EH (cell line): ENCODE measurements at regions not wholly inside any gene's neighbourhood (a gene's known extent, or its start where the extent isn't known, plus 50 kb on each side); places are given as distances from the start of the nearest gene placed in this dataset.
"Not testable (repeated sequence)": the region's sequence is repeated elsewhere in the genome, so short reads cannot be mapped to it uniquely, and the experiment has no call there.

Source experiments
- DNase-seq: peaks from one replicate; pipeline ENCODE4 v3.0.0-alpha.2; 2015; ENCODE audit warnings: low read depth

GRCh38 chr6:15769511-15770018 is 106.7 kb upstream of the DTNBP1 start:
- peak; percentile 18 for DNase-seq

- DNase-seq, result no peak
These were observed 106.2 kb upstream of the DTNBP1 start for GRCh38 chr6:15768999-15769398.

GRCh38 chr6:15763837-15764236 is 101.0 kb upstream of the DTNBP1 start:
- DNase-seq, result peak; percentile 21

GRCh38 chr6:15763364-15763763 is 100.5 kb upstream of the DTNBP1 start:
- no peak for DNase-seq

GRCh38 chr6:15761045-15761502 is 98.2 kb upstream of the DTNBP1 start:
- no peak for DNase-seq

GRCh38 chr6:15758631-15759215 is 95.9 kb upstream of the DTNBP1 start:
- DNase-seq, result no peak

- peak; percentile 30 for DNase-seq
These were observed 92.7 kb upstream of the DTNBP1 start for GRCh38 chr6:15755526-15755925.

- no peak for DNase-seq
These were observed 91.9 kb upstream of the DTNBP1 start for GRCh38 chr6:15754706-15755079.

GRCh38 chr6:15754035-15754705 is 91.3 kb upstream of the DTNBP1 start:
- DNase-seq, result peak; percentile 82

GRCh38 chr6:15752820-15753219 is 90.0 kb upstream of the DTNBP1 start:
- peak; percentile 13 for DNase-seq

- DNase-seq, result no peak
These were observed 89.0 kb upstream of the DTNBP1 start for GRCh38 chr6:15751721-15752350.

- no peak for DNase-seq
These were observed 85.5 kb upstream of the DTNBP1 start for GRCh38 chr6:15748341-15748740.

- no peak for DNase-seq
These were observed 84.6 kb upstream of the DTNBP1 start for GRCh38 chr6:15747354-15747883.

- no peak for DNase-seq
These were observed 83.0 kb upstream of the DTNBP1 start for GRCh38 chr6:15745781-15746180.

- DNase-seq, result no peak
These were observed 82.1 kb upstream of the DTNBP1 start for GRCh38 chr6:15744818-15745402.

- not testable (repeated sequence) for DNase-seq
These were observed 79.2 kb upstream of the DTNBP1 start for GRCh38 chr6:15742013-15742412.

GRCh38 chr6:15741405-15741804 is 78.6 kb upstream of the DTNBP1 start:
- no peak for DNase-seq

GRCh38 chr6:15739867-15740266 is 77.0 kb upstream of the DTNBP1 start:
- no peak for DNase-seq

GRCh38 chr6:15739353-15739752 is 76.5 kb upstream of the DTNBP1 start:
- DNase-seq, result no peak

- not testable (repeated sequence) for DNase-seq
These were observed 75.4 kb upstream of the DTNBP1 start for GRCh38 chr6:15738195-15738594.

GRCh38 chr6:15736297-15736696 is 73.5 kb upstream of the DTNBP1 start:
- no peak for DNase-seq

GRCh38 chr6:15735567-15736265 is 72.9 kb upstream of the DTNBP1 start:
- no peak for DNase-seq
